ENCODE measurements at regions not wholly inside any gene's neighbourhood (a gene's known extent, or its start where the extent isn't known, plus 50 kb on each side); places are given as distances from the start of the nearest gene placed in this dataset.

DNA sequence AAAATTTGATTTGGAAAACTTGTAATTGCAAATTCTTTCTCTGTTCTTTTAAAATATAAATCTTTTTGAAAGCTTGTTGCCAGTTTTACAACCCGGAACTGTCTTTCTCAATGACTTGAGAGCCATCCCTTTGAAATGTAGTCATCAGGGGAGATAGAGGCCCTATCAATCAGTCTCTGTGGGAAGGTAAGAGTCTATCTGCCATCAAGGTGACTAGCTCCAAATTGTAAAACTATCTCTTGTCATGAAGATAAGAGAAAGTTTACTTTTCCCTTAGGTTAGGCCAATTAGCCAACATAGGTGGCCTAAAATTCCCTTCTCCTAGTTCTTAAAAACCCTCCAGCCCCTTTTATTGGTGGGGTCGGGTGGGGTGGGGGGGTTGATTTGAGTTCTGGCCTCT, 469.1 kb upstream of the IRAK1BP1 start:
- Histone ChIP-seq H3K4me1 (no peaks in the 10 kb centered on the region), H3K36me3 (no peaks in the 10 kb centered on the region), H3K9me3 (no peaks in the 10 kb centered on the region), H3K27me3 (no peaks in the 10 kb centered on the region), H3K4me3 (no peak overlapping the region), H3K27ac (no peak overlapping the region)
- TF ChIP-seq POLR2AphosphoS5 (IDR thresholded peaks at IDR 0.05; ENCODE audit: insufficient read depth in 1 of 2, low read depth in 1 of 2) = no peak
- TF ChIP-seq POLR2A (IDR thresholded peaks at IDR 0.05) = no peak
- TF ChIP-seq, protein P1, sequence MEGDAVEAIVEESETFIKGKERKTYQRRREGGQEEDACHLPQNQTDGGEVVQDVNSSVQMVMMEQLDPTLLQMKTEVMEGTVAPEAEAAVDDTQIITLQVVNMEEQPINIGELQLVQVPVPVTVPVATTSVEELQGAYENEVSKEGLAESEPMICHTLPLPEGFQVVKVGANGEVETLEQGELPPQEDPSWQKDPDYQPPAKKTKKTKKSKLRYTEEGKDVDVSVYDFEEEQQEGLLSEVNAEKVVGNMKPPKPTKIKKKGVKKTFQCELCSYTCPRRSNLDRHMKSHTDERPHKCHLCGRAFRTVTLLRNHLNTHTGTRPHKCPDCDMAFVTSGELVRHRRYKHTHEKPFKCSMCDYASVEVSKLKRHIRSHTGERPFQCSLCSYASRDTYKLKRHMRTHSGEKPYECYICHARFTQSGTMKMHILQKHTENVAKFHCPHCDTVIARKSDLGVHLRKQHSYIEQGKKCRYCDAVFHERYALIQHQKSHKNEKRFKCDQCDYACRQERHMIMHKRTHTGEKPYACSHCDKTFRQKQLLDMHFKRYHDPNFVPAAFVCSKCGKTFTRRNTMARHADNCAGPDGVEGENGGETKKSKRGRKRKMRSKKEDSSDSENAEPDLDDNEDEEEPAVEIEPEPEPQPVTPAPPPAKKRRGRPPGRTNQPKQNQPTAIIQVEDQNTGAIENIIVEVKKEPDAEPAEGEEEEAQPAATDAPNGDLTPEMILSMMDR (IDR thresholded peaks at IDR 0.05) = no peak
- intact Hi-C loops (cut with DNase I) = no loop called here
- no peak for DNase-seq (ENCODE audit: extremely low spot score in 2 of 2)

DNA sequence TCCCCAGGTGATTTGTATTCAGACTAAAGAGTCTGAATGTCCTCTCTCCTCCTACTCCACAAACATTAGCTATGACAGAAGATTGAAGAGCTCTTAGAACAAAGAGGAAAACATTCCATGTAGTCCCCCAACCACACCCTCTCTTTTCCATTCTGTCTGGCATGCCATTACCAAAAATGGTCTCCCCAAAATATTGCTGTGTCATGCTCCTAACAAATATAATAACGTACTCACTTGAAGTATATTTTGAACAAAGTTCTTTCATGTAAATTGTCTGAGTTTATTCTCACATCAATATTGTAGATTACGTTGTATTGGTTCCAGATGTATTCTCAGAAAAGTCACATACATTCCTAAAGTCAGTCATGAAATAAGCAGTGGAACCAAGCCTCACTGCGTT, 467.3 kb upstream of the IRAK1BP1 start:
- TF ChIP-seq POLR2A (IDR thresholded peaks at IDR 0.05) (no peak), POLR2AphosphoS5 (IDR thresholded peaks at IDR 0.05; ENCODE audit: insufficient read depth in 1 of 2, low read depth in 1 of 2) (no peak)
- TF ChIP-seq, protein P1 (IDR thresholded peaks at IDR 0.05) = no peak
- no peaks in the 10 kb centered on the region for H3K36me3 ChIP-seq
- H3K27ac ChIP-seq = no peak overlapping the region
- H3K4me3 ChIP-seq = no peak overlapping the region
- no peaks in the 10 kb centered on the region for H3K9me3 ChIP-seq
- no peaks in the 10 kb centered on the region for H3K4me1 ChIP-seq
- DNase-seq (ENCODE audit: extremely low spot score in 2 of 2) = no peak
- no peaks in the 10 kb centered on the region for H3K27me3 ChIP-seq
- intact Hi-C loops (cut with DNase I) = no loop called here

DNA sequence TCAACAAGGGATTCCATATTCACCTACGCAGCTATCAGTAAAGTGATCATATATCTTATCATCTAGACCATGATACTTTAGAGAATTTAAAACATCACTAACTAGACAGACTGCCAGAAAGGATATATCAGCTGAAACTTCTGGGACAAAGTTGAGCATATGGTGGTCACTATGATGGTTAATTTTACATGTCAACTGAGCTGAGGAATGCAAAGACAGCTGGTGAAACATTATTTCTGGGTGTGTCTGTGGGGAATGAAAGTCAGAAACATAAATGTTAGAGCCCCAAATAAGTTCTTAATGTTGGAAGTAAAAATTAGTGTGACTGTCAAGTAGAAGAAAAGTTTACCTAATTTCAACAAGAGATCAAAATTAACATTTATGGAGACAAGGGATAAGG, 440.0 kb upstream of the IRAK1BP1 start:
- no peak for DNase-seq (ENCODE audit: extremely low spot score in 2 of 2)
- no peaks in the 10 kb centered on the region for H3K9me3 ChIP-seq
- no peak overlapping the region for H3K4me3 ChIP-seq
- H3K4me1 ChIP-seq = no peaks in the 10 kb centered on the region
- intact Hi-C loops (cut with DNase I) = no loop called here
- no peaks in the 10 kb centered on the region for H3K27me3 ChIP-seq
- no peaks in the 10 kb centered on the region for H3K36me3 ChIP-seq
- no peak overlapping the region for H3K27ac ChIP-seq
- TF ChIP-seq, protein P1 (IDR thresholded peaks at IDR 0.05) = no peak
- TF ChIP-seq POLR2A (IDR thresholded peaks at IDR 0.05) = no peak
- no peak for TF ChIP-seq POLR2AphosphoS5 (IDR thresholded peaks at IDR 0.05; ENCODE audit: insufficient read depth in 1 of 2, low read depth in 1 of 2)

DNA sequence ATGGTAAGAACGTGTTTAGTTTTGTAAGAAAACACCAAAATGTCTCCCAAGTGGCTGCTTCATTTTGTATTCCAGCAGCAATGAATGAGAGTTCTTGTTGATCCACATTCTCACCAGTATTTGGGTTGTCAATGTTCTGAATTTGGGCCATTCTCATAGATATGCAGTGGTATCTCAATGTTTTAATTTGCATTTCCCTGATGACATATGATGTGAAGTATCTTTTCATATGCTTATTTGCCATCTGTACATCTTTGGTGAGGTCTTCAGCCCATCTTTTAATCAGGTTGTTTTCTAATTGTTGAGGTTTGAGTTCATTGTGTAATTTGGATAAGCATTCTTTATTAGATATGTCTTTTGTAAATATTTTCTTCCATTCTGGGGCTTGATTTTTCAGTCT, 436.8 kb upstream of the IRAK1BP1 start:
- intact Hi-C loops (cut with DNase I) = no loop called here
- TF ChIP-seq POLR2AphosphoS5 (IDR thresholded peaks at IDR 0.05; ENCODE audit: insufficient read depth in 1 of 2, low read depth in 1 of 2) (no peak), POLR2A (IDR thresholded peaks at IDR 0.05) (no peak)
- TF ChIP-seq, protein P1 (IDR thresholded peaks at IDR 0.05) = no peak
- H3K27ac ChIP-seq = no peak overlapping the region
- no peak for DNase-seq (ENCODE audit: extremely low spot score in 2 of 2)
- no peaks in the 10 kb centered on the region for H3K27me3 ChIP-seq
- H3K4me1 ChIP-seq = no peaks in the 10 kb centered on the region
- H3K9me3 ChIP-seq = no peaks in the 10 kb centered on the region
- no peaks in the 10 kb centered on the region for H3K36me3 ChIP-seq
- H3K4me3 ChIP-seq = no peak overlapping the region

DNA sequence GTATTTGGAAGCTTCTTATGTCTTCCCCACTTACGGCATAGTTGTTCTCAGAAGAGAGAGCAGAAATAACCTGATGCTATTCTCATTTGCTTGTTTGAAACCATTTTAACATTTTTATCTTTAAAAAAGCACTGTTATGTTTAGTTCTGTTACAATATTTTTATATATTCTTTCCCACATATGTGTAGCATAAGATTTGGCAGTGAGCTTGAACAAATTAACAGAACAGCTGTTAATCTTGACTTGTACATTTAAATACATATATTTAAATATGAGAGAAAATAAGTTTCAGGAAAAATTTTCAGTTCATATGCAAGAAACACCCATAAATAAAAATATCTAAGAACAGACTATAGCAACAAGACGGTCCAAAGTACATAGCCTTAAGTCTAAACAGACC, 431.7 kb upstream of the IRAK1BP1 start:
- Histone ChIP-seq H3K9me3 (no peaks in the 10 kb centered on the region), H3K27me3 (no peaks in the 10 kb centered on the region), H3K36me3 (no peaks in the 10 kb centered on the region), H3K27ac (no peak overlapping the region), H3K4me1 (no peaks in the 10 kb centered on the region), H3K4me3 (no peak overlapping the region)
- intact Hi-C loops (cut with DNase I) = no loop called here
- TF ChIP-seq, protein P1 (IDR thresholded peaks at IDR 0.05) = no peak
- TF ChIP-seq POLR2AphosphoS5 (IDR thresholded peaks at IDR 0.05; ENCODE audit: insufficient read depth in 1 of 2, low read depth in 1 of 2) (no peak), POLR2A (IDR thresholded peaks at IDR 0.05) (no peak)
- DNase-seq (ENCODE audit: extremely low spot score in 2 of 2) = no peak
